ENCODE measurements at regions not wholly inside any gene's neighbourhood (a gene's known extent, or its start where the extent isn't known, plus 50 kb on each side); places are given as distances from the start of the nearest gene placed in this dataset.

- H2AFZ ChIP-seq (ENCODE audit: low read depth, low read length) = no peak overlapping the region
- no peaks in the 10 kb centered on the region for H3F3A ChIP-seq (ENCODE audit: insufficient read depth, low read length, poor library complexity, severe bottlenecking)
- peaks cover 4% of the 10 kb centered on the region for H3K9me3 ChIP-seq (ENCODE audit: low read length)
- no peaks in the 10 kb centered on the region for H3K79me2 ChIP-seq (replicated peaks; ENCODE audit: insufficient read depth, low read length)
- H3K4me3 ChIP-seq (ENCODE audit: low read length) = no peak overlapping the region
- no peak for TF ChIP-seq RAD21 (conservative IDR thresholded peaks at IDR 0.05)
- no peak for TF ChIP-seq EZH2 (IDR thresholded peaks at IDR 0.05; ENCODE audit: borderline replicate concordance, insufficient read depth, low read length, poor library complexity, severe bottlenecking)
- TF ChIP-seq POLR2AphosphoS5 (IDR thresholded peaks at IDR 0.05) = no peak
- TF ChIP-seq CTCF (IDR thresholded peaks at IDR 0.05; ENCODE audit: poor library complexity, severe bottlenecking) = no peak
- TF ChIP-seq SMC3 (conservative IDR thresholded peaks at IDR 0.05; ENCODE audit: poor library complexity) = no peak
- TF ChIP-seq MXI1 (conservative IDR thresholded peaks at IDR 0.05; ENCODE audit: poor library complexity, severe bottlenecking) = no peak
- TF ChIP-seq REST (IDR thresholded peaks at IDR 0.05; ENCODE audit: borderline replicate concordance) = no peak
- no peak for TF ChIP-seq TAF1 (IDR thresholded peaks at IDR 0.05; ENCODE audit: low read depth)
- no peak for TF ChIP-seq EP300 (conservative IDR thresholded peaks at IDR 0.05; ENCODE audit: poor library complexity, severe bottlenecking)
- no peak overlapping the region for H3K4me2 ChIP-seq (ENCODE audit: low read length)
- H3K9ac ChIP-seq (ENCODE audit: low read length) = no peak overlapping the region
- no peaks in the 10 kb centered on the region for H3K27me3 ChIP-seq (ENCODE audit: insufficient read depth, low read depth, low read length)
- H3K9me2 ChIP-seq (ENCODE audit: insufficient read depth, low read length) = no peaks in the 10 kb centered on the region
- no peak overlapping the region for H3K27ac ChIP-seq (ENCODE audit: low read length)
- no peaks in the 10 kb centered on the region for H4K20me1 ChIP-seq (ENCODE audit: insufficient read depth)
- no peaks in the 10 kb centered on the region for H3K36me3 ChIP-seq (ENCODE audit: insufficient read depth, low read length)
These were observed 299.0 kb upstream of the CADM1 start for GRCh38 chr11:115803073-115803740.

GRCh38 chr11:115802641-115803040 lies 298.4 kb upstream of the CADM1 start:
- Histone ChIP-seq H3K9ac (ENCODE audit: low read length) (no peak overlapping the region), H2AFZ (ENCODE audit: low read depth, low read length) (no peak overlapping the region), H3K36me3 (ENCODE audit: insufficient read depth, low read length) (no peaks in the 10 kb centered on the region), H4K20me1 (ENCODE audit: insufficient read depth) (no peaks in the 10 kb centered on the region), H3K9me2 (ENCODE audit: insufficient read depth, low read length) (no peaks in the 10 kb centered on the region), H3F3A (ENCODE audit: insufficient read depth, low read length, poor library complexity, severe bottlenecking) (no peaks in the 10 kb centered on the region), H3K4me2 (ENCODE audit: low read length) (no peak overlapping the region), H3K27me3 (ENCODE audit: insufficient read depth, low read depth, low read length) (no peaks in the 10 kb centered on the region), H3K79me2 (replicated peaks; ENCODE audit: insufficient read depth, low read length) (no peaks in the 10 kb centered on the region), H3K27ac (ENCODE audit: low read length) (no peak overlapping the region), H3K9me3 (ENCODE audit: low read length) (peaks cover 2% of the 10 kb centered on the region), H3K4me3 (ENCODE audit: low read length) (no peak overlapping the region)
- TF ChIP-seq MXI1 (conservative IDR thresholded peaks at IDR 0.05; ENCODE audit: poor library complexity, severe bottlenecking) (no peak), EP300 (conservative IDR thresholded peaks at IDR 0.05; ENCODE audit: poor library complexity, severe bottlenecking) (no peak), SMC3 (conservative IDR thresholded peaks at IDR 0.05; ENCODE audit: poor library complexity) (no peak), EZH2 (IDR thresholded peaks at IDR 0.05; ENCODE audit: borderline replicate concordance, insufficient read depth, low read length, poor library complexity, severe bottlenecking) (no peak), CTCF (IDR thresholded peaks at IDR 0.05; ENCODE audit: poor library complexity, severe bottlenecking) (no peak), RAD21 (conservative IDR thresholded peaks at IDR 0.05) (no peak), TAF1 (IDR thresholded peaks at IDR 0.05; ENCODE audit: low read depth) (no peak), REST (IDR thresholded peaks at IDR 0.05; ENCODE audit: borderline replicate concordance) (no peak), POLR2AphosphoS5 (IDR thresholded peaks at IDR 0.05) (no peak)

All from neural cell (in vitro differentiated cells).